ENCODE measurements at regions not wholly inside any gene's neighbourhood (a gene's known extent, or its start where the extent isn't known, plus 50 kb on each side); places are given as distances from the start of the nearest gene placed in this dataset.
A peak's percentile ranks its signal among the peaks of the same experiment; 100 is the strongest.

DNA sequence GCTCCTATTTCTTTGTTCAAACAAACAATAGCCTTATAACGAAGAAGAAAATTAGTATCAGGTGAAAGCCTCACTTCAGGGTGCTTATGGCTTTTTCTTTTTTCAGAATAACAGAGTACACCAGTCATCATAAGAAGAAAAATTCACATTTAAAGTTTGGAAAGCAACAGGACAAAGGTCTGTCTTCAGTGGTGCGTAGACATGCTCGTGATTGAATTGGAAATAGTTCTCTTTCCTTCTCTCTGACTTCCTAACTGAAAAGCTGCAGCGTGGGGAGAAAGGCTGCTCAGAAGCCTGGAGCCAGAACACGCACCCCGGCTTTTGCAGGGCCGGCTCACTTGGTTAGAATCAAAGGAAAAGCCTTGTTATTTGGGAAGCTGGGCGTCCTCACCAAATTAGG lies 127.6 kb upstream of the ZNF516 start:
- no peak overlapping the region for H3K4me3 ChIP-seq (ENCODE audit: low read depth, low read length)
- no peak for DNase-seq (ENCODE audit: low read depth)
- TF ChIP-seq, protein P1, sequence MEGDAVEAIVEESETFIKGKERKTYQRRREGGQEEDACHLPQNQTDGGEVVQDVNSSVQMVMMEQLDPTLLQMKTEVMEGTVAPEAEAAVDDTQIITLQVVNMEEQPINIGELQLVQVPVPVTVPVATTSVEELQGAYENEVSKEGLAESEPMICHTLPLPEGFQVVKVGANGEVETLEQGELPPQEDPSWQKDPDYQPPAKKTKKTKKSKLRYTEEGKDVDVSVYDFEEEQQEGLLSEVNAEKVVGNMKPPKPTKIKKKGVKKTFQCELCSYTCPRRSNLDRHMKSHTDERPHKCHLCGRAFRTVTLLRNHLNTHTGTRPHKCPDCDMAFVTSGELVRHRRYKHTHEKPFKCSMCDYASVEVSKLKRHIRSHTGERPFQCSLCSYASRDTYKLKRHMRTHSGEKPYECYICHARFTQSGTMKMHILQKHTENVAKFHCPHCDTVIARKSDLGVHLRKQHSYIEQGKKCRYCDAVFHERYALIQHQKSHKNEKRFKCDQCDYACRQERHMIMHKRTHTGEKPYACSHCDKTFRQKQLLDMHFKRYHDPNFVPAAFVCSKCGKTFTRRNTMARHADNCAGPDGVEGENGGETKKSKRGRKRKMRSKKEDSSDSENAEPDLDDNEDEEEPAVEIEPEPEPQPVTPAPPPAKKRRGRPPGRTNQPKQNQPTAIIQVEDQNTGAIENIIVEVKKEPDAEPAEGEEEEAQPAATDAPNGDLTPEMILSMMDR (IDR thresholded peaks at IDR 0.05; ENCODE audit: low read depth, low read length, missing control alignments), result no peak

DNA sequence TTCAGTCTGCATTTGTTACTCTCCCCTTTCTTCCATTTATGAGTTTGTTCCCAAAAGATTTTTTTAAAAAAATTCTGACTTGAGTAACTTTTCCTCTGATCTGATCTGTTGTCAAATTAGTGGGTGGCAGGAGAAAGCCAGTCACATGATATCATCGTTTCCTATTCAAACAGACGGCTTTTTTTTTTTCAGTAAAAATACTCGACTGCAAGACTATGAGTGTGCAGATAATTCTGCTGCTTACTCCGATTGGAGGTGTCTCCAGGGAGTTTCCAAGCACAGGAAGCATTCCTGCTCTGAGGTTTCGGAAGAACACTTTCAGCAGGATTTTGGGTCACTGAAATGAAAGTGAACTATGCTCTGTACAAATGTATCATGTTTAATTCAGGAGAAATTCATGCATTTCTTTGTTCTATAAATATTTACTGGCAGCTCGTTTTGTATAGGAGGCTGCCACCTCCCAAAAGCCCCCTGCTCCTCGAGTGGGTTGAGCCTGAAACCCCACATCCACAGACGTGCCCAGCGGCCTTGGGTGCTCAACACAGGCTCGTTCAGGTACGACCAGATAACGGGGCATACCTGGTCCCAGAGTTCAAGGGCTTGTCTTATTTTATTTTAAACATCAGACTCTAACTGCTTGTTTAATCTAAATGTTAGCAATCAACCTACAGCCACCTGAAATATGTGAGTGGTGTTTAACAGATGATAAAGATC lies 126.9 kb upstream of the ZNF516 start:
- TF ChIP-seq, protein P1 (IDR thresholded peaks at IDR 0.05; ENCODE audit: low read depth, low read length, missing control alignments), result no peak
- no peak for DNase-seq (ENCODE audit: low read depth)

DNA sequence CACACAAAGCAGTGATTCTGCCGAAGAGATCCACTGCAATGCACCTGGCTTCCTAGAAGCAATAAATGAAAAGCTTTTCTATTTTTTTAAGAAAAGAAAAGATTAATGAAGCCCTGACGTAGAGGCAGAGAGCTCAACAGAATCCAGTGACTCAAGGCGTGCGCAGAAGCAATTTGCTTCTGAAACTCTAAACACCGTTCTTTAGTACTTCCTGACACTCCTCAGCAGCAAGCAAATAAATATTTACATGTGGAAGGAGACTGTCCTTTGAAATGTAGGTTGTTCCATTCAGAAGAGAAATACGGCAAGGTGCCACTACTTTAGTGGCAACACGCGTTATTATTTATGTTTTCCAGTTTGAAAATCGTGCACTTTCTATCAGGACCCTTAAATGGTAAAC lies 126.2 kb upstream of the ZNF516 start:
- H3K4me3 ChIP-seq (ENCODE audit: low read depth, low read length), result no peak overlapping the region
- TF ChIP-seq, protein P1 (IDR thresholded peaks at IDR 0.05; ENCODE audit: low read depth, low read length, missing control alignments), result no peak
- DNase-seq (ENCODE audit: low read depth), result no peak

More for the DNA sequence above, 126.9 kb upstream of the ZNF516 start:
- H3K4me3 ChIP-seq (ENCODE audit: low read depth, low read length), result no peak overlapping the region

DNA sequence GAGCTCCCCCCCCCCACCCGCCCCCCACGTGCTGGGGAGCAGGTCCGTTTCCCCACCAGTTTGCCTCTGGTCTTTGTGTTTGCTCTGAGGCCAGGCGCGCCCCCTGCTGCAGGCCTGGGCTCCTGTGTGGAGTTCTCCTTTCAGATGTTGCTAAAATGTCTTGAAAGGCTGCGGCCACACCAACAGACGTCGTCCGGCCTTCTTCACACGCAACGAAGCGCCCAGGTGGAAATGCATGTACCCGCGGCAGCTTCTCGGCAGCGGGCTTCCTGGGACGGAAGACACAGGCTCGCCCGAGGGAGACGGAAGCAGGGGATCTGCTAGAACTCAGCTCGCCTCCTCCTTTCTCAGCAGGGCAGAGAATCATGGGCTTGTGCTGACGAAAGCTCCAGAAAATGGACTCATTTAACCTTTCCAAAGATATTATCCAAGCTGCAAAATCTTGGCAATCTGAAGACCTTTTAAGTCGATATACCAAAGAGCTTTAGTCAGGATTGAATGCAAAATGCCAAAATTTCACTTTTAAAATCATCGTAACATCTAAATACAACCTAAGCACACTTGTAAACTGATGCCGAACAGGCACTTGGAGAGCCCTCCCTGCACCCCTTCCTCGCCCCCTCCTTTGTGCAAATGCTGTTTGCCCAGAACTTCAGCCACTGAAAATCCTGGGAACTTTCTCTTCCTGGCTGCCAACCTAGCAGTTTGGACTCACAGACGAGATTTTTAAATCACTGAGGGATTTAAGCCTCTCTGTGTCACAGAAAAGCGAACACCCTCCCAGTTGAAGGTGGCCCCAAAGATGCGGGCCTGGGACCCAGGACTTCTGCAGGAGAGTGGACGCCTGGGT lies 125.5 kb upstream of the ZNF516 start:
- no peak overlapping the region for H3K4me3 ChIP-seq (ENCODE audit: low read depth, low read length)
- DNase-seq (ENCODE audit: low read depth), result peak; percentile 10

DNA sequence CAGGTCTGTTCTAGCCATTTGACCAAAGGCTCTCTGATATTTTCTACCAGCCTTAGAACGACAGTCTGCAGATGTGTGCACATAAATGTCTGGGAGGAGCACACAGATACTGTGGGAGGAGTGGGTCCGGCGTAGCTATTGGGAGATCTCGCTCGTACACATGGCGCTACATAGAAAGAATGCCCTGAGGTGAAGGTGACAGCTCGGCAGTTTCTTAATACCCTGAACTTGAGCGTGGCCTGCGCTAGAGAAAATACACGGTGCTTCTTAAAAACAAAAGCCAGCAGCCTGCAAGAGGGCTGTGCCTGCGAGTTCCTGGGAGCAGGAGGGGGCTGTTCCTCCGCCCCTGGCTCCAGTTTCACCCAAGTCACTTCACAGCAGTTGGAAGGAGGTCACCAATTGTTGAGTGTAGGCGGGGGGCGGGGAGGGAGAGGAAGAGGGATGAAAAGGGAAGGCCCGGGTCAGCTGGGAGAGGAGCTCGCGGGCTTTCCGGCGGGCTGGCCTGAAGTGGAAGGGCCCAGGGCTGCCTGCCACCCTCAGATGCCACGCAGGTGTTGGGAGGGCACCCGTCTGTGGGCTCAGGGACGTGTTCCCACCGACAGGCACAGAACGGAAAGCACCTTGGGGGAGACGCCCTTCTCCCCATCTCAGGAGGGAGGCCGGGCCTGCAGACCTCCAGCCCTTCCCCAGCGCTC lies 124.7 kb upstream of the ZNF516 start:
- no peak for DNase-seq (ENCODE audit: low read depth)
- TF ChIP-seq, protein P1 (IDR thresholded peaks at IDR 0.05; ENCODE audit: low read depth, low read length, missing control alignments), result no peak
- no peak overlapping the region for H3K4me3 ChIP-seq (ENCODE audit: low read depth, low read length)

More for the DNA sequence above, 125.5 kb upstream of the ZNF516 start:
- TF ChIP-seq, protein P1 (IDR thresholded peaks at IDR 0.05; ENCODE audit: low read depth, low read length, missing control alignments), result peak; percentile 39

DNA sequence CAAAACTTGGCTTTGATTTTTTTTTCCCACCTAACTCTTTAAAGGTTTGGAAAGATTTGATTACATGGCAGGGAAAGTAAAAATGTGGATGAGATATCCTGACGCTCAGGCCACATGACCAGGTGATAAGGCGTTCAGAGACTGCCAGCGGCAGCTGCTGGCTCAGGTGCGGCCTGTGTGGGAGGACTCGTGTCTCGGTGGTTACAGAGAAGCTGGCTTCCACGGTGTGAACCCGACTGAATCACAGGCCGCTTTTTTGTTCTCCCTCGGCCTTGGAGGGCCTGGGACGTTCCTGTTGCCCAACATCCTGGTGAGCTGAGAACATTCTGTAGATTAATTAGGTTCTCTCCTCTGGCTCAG lies 124.2 kb upstream of the ZNF516 start:
- H3K4me3 ChIP-seq (ENCODE audit: low read depth, low read length), result no peak overlapping the region
- TF ChIP-seq, protein P1 (IDR thresholded peaks at IDR 0.05; ENCODE audit: low read depth, low read length, missing control alignments), result no peak
- DNase-seq (ENCODE audit: low read depth), result no peak
